Brain microvascular endothelial cell (primary cell): ENCODE measurements at regions not wholly inside any gene's neighbourhood (a gene's known extent, or its start where the extent isn't known, plus 50 kb on each side); places are given as distances from the start of the nearest gene placed in this dataset.

Source experiments
- DNase-seq: peaks from one replicate; pipeline ENCODE4 v3.0.0-alpha.2; 2020
- H3K27ac ChIP-seq: fragments of 250-450 bp; sonication (Bioruptor Pico); 2 replicates; pipeline ENCODE4 v1.5.1; 2020; ENCODE audit warnings: mild to moderate bottlenecking, moderate library complexity
- H3K27me3 ChIP-seq: fragments of 250-450 bp; sonication (Bioruptor Pico); replicated peaks from 2 replicates; pipeline ENCODE4 v1.5.1; 2020; ENCODE audit warnings: mild to moderate bottlenecking
- H3K36me3 ChIP-seq: fragments of 250-450 bp; sonication (Bioruptor Pico); replicated peaks from 2 replicates; pipeline ENCODE4 v1.5.1; 2020; ENCODE audit warnings: mild to moderate bottlenecking
- H3K4me3 ChIP-seq: 2 replicates; pipeline ENCODE4 v1.5.1; 2011; ENCODE audit warnings: low read depth, mild to moderate bottlenecking, control low read depth, low read length, moderate library complexity
- CTCF ChIP-seq: IDR thresholded peaks from 2 replicates; pipeline ENCODE4 v1.5.1; 2011; ENCODE audit warnings: low read depth, mild to moderate bottlenecking, moderate library complexity, low read length, control low read depth, inconsistent platforms; ENCODE audit errors: missing control alignments
- in situ Hi-C: cut with HindIII; loops from 2 replicates; pipeline ENCODE4 v1.10.0; 2017; ENCODE audit warnings: low sequenced_read_pairs, low pct_ligation_motif_present

GRCh38 chr15:94655249-94655880 lies 424.0 kb downstream of the MCTP2 start:
- H3K27ac ChIP-seq: no peak overlapping the region
- in situ Hi-C loops: no loop called here
- H3K4me3 ChIP-seq: no peak overlapping the region
- no peak for TF ChIP-seq CTCF
- H3K27me3 ChIP-seq: no peaks in the 10 kb centered on the region
- DNase-seq: no peak
- no peaks in the 10 kb centered on the region for H3K36me3 ChIP-seq

- Histone ChIP-seq H3K4me3 (no peak overlapping the region), H3K36me3 (no peaks in the 10 kb centered on the region), H3K27me3 (no peaks in the 10 kb centered on the region), H3K27ac (no peak overlapping the region)
- DNase-seq: no peak
- TF ChIP-seq CTCF: no peak
- in situ Hi-C loops: no loop called here
Measured at GRCh38 chr15:94665676-94666441, 434.5 kb downstream of the MCTP2 start.

- no peak for TF ChIP-seq CTCF
- no peaks in the 10 kb centered on the region for H3K36me3 ChIP-seq
- no peaks in the 10 kb centered on the region for H3K27me3 ChIP-seq
- no peak overlapping the region for H3K27ac ChIP-seq
- H3K4me3 ChIP-seq: no peak overlapping the region
- in situ Hi-C loops: no loop called here
- no peak for DNase-seq
Measured at GRCh38 chr15:94666553-94666952, 435.2 kb downstream of the MCTP2 start.

GRCh38 chr15:94667109-94667508 lies 435.7 kb downstream of the MCTP2 start:
- TF ChIP-seq CTCF: no peak
- in situ Hi-C loops: no loop called here
- H3K27me3 ChIP-seq: no peaks in the 10 kb centered on the region
- H3K27ac ChIP-seq: no peak overlapping the region
- no peaks in the 10 kb centered on the region for H3K36me3 ChIP-seq
- no peak overlapping the region for H3K4me3 ChIP-seq
- no peak for DNase-seq

- no peak overlapping the region for H3K27ac ChIP-seq
- no peaks in the 10 kb centered on the region for H3K27me3 ChIP-seq
- DNase-seq: peak; percentile 37
- peak; percentile 58 for TF ChIP-seq CTCF
- H3K36me3 ChIP-seq: no peaks in the 10 kb centered on the region
- H3K4me3 ChIP-seq: no peak overlapping the region
- in situ Hi-C loops: no loop called here
Measured at GRCh38 chr15:94670438-94671034, 439.2 kb downstream of the MCTP2 start.
